Right renal pelvis (tissue), 4 donors: ENCODE measurements at regions not wholly inside any gene's neighbourhood (a gene's known extent, or its start where the extent isn't known, plus 50 kb on each side); places are given as distances from the start of the nearest gene placed in this dataset.

Experiments used
- DNase-seq, 4 donors: peaks; one replicate each; pipeline ENCODE4 v3.0.0-alpha.2; 2013; ENCODE audit warnings: low read depth in 4 of 4, low spot score in 3 of 4, missing footprints in 1 of 4

GRCh38 chr5:87097664-87098063 lies 170.0 kb upstream of the RASA1 start:
- DNase-seq: no peak

- no peak for DNase-seq
These were observed 168.3 kb upstream of the RASA1 start for GRCh38 chr5:87099291-87099839.

- no peak for DNase-seq
These were observed 167.7 kb upstream of the RASA1 start for GRCh38 chr5:87099968-87100367.

GRCh38 chr5:87101321-87101720 lies 166.4 kb upstream of the RASA1 start:
- no peak for DNase-seq

- DNase-seq: no peak
These were observed 164.8 kb upstream of the RASA1 start for GRCh38 chr5:87102841-87103240.

- no peak for DNase-seq
These were observed 163.9 kb upstream of the RASA1 start for GRCh38 chr5:87103616-87104287.

GRCh38 chr5:87105577-87105976 lies 162.1 kb upstream of the RASA1 start:
- no peak for DNase-seq

- no peak for DNase-seq
These were observed 157.9 kb upstream of the RASA1 start for GRCh38 chr5:87109746-87110145.

GRCh38 chr5:87110721-87111120 lies 157.0 kb upstream of the RASA1 start:
- no peak for DNase-seq

- DNase-seq: no peak
These were observed 153.8 kb upstream of the RASA1 start for GRCh38 chr5:87113861-87114260.

- DNase-seq: no peak
These were observed 153.1 kb upstream of the RASA1 start for GRCh38 chr5:87114631-87115030.

GRCh38 chr5:87115839-87116364 lies 151.8 kb upstream of the RASA1 start:
- DNase-seq: no peak

GRCh38 chr5:87116825-87117512 lies 150.7 kb upstream of the RASA1 start:
- no peak for DNase-seq

- DNase-seq: no peak
These were observed 148.1 kb upstream of the RASA1 start for GRCh38 chr5:87119588-87119987.

- no peak for DNase-seq
These were observed 147.0 kb upstream of the RASA1 start for GRCh38 chr5:87120518-87121303.

- no peak for DNase-seq
These were observed 146.2 kb upstream of the RASA1 start for GRCh38 chr5:87121304-87122150.

- no peak for DNase-seq
These were observed 145.3 kb upstream of the RASA1 start for GRCh38 chr5:87122151-87122977.

GRCh38 chr5:87125766-87126165 lies 141.9 kb upstream of the RASA1 start:
- no peak for DNase-seq

GRCh38 chr5:87126869-87127268 lies 140.8 kb upstream of the RASA1 start:
- no peak for DNase-seq
